Activated T-helper 17 cell treated with anti-CD3 and anti-CD28 coated beads, Interleukin-2, amount 50 U/mL, for 72 hours (primary cell): ENCODE measurements at regions not wholly inside any gene's neighbourhood (a gene's known extent, or its start where the extent isn't known, plus 50 kb on each side); places are given as distances from the start of the nearest gene placed in this dataset.

Experiments
- ATAC-seq: fragments of 150-1000 bp; cut with Tn5 transposase; replicated peaks from 2 replicates; pipeline ENCODE4 v1.10.0; 2021; ENCODE audit warnings: mild to moderate bottlenecking, moderate library complexity
- H3K27ac Mint-ChIP-seq: one replicate; pipeline ENCODE4 v1.8.0; 2022; ENCODE audit warnings: mixed read lengths
- H3K27me3 Mint-ChIP-seq: one replicate; pipeline ENCODE4 v1.8.0; 2022; ENCODE audit warnings: mixed read lengths
- H3K36me3 Mint-ChIP-seq: one replicate; pipeline ENCODE4 v1.8.0; 2022; ENCODE audit warnings: low read depth, mild to moderate bottlenecking, mixed read lengths
- H3K4me1 Mint-ChIP-seq: one replicate; pipeline ENCODE4 v1.8.0; 2022; ENCODE audit warnings: mixed read lengths
- H3K4me3 Mint-ChIP-seq: one replicate; pipeline ENCODE4 v1.8.0; 2022; ENCODE audit warnings: mild to moderate bottlenecking, mixed read lengths
- H3K9me3 Mint-ChIP-seq: one replicate; pipeline ENCODE4 v1.8.0; 2022; ENCODE audit warnings: mixed read lengths

GRCh38 chr7:13062631-13063030, 375.2 kb downstream of the ARL4A start:
- H3K27ac Mint-ChIP-seq, result no peak overlapping the region
- H3K4me1 Mint-ChIP-seq, result peaks cover 10% of the 10 kb centered on the region
- H3K27me3 Mint-ChIP-seq, result peaks cover 3% of the 10 kb centered on the region
- ATAC-seq, result no peak
- H3K9me3 Mint-ChIP-seq, result no peaks in the 10 kb centered on the region
- H3K36me3 Mint-ChIP-seq, result no peaks in the 10 kb centered on the region
- H3K4me3 Mint-ChIP-seq, result no peak overlapping the region

DNA sequence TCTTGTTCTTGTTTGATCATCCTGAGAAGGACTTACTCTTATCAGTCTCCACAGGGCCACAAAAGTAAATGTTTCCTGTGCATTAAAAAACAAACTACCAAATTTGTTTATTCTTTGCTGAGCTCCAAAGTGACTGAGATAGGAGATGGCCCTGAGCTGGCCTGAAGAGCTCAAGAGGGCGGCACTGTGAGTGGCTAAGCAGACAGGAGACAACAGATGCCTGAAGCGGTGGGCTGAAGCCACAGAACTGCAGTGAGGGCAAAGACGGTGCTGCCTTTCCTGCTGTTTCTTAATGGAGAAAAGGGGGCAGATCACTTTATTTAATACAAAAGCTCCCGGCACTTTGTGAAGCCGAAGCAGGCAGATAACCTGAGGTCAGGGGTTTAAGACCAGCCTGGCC, 379.6 kb downstream of the ARL4A start:
- Mint-ChIP-seq H3K36me3 (no peaks in the 10 kb centered on the region), H3K4me1 (no peaks in the 10 kb centered on the region), H3K27ac (no peak overlapping the region), H3K9me3 (no peaks in the 10 kb centered on the region), H3K27me3 (peaks cover 3% of the 10 kb centered on the region), H3K4me3 (no peak overlapping the region)
- no peak for ATAC-seq

DNA sequence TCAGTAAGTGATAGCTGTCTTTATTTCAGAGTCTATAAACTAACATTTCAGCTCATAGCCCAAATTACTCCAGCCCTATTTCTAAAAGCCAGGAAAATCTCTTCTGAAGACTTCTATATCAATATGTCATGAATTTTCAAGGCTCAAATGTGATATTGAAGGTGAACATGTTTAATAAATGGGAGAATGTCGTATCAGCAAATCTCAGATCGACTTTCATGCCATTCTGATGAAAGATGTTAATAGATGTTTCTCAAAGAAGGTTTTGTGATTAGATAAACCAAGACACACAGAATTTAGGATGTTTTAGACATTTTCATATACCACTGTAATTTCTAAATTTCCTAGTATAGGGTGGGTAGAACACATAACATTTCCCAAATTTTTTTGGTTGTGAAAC, 380.6 kb downstream of the ARL4A start:
- H3K27ac Mint-ChIP-seq, result no peak overlapping the region
- no peaks in the 10 kb centered on the region for H3K36me3 Mint-ChIP-seq
- no peak for ATAC-seq
- peaks cover 3% of the 10 kb centered on the region for H3K27me3 Mint-ChIP-seq
- no peaks in the 10 kb centered on the region for H3K4me1 Mint-ChIP-seq
- H3K4me3 Mint-ChIP-seq, result no peak overlapping the region
- no peaks in the 10 kb centered on the region for H3K9me3 Mint-ChIP-seq

DNA sequence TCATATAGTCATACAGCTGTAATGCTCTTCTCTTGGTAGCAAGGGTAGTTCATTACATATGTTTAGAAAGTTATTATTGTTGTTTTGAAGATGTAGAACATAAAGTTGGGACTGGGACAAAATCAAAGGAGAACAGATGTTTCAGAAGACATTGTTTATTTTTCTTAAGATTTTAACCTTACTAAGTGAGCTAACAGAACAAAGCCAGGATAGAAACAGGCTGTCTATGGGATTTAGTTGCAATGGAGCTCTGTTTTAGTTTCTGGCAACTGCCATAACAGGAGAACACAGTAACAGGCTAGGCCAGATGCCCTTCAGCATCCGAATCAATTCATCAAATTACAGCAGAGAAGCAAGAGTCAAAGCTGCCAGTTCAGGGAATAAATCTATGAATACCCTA, 382.4 kb downstream of the ARL4A start:
- Mint-ChIP-seq H3K9me3 (no peaks in the 10 kb centered on the region), H3K27ac (no peak overlapping the region), H3K4me3 (no peak overlapping the region), H3K27me3 (no peaks in the 10 kb centered on the region), H3K36me3 (no peaks in the 10 kb centered on the region), H3K4me1 (no peaks in the 10 kb centered on the region)
- ATAC-seq, result no peak

- no peaks in the 10 kb centered on the region for H3K36me3 Mint-ChIP-seq
- ATAC-seq, result no peak
- no peaks in the 10 kb centered on the region for H3K27me3 Mint-ChIP-seq
- no peak overlapping the region for H3K4me3 Mint-ChIP-seq
- no peak overlapping the region for H3K27ac Mint-ChIP-seq
- no peaks in the 10 kb centered on the region for H3K9me3 Mint-ChIP-seq
- H3K4me1 Mint-ChIP-seq, result no peaks in the 10 kb centered on the region
These were observed 384.6 kb downstream of the ARL4A start for GRCh38 chr7:13072014-13072413.

GRCh38 chr7:13077466-13077865, 390.0 kb downstream of the ARL4A start:
- H3K27ac Mint-ChIP-seq, result no peak overlapping the region
- no peaks in the 10 kb centered on the region for H3K9me3 Mint-ChIP-seq
- H3K36me3 Mint-ChIP-seq, result no peaks in the 10 kb centered on the region
- peaks cover 4% of the 10 kb centered on the region for H3K27me3 Mint-ChIP-seq
- H3K4me1 Mint-ChIP-seq, result no peaks in the 10 kb centered on the region
- H3K4me3 Mint-ChIP-seq, result no peak overlapping the region
- ATAC-seq, result no peak

DNA sequence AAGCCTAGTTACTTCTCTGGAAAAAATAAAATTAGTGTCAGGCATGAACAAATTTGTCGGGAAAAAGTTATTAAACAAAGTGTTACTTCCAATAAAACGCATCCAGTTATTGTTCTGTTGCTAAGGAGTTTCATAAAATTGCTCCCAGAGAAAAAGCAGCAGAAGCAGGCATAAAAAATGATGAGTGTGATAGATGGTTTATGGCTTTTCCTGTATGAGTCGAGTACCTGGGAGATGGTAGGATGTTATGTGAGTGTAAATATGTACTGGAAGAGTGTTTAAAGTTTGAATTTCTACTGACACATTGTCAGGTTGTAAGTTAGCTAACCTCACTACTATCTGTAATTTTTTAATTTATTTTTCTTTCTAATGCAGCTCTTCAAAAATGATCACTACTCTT, 390.7 kb downstream of the ARL4A start:
- H3K27me3 Mint-ChIP-seq, result peaks cover 4% of the 10 kb centered on the region
- no peak for ATAC-seq
- H3K27ac Mint-ChIP-seq, result no peak overlapping the region
- H3K4me1 Mint-ChIP-seq, result no peaks in the 10 kb centered on the region
- H3K36me3 Mint-ChIP-seq, result no peaks in the 10 kb centered on the region
- H3K4me3 Mint-ChIP-seq, result no peak overlapping the region
- no peaks in the 10 kb centered on the region for H3K9me3 Mint-ChIP-seq

DNA sequence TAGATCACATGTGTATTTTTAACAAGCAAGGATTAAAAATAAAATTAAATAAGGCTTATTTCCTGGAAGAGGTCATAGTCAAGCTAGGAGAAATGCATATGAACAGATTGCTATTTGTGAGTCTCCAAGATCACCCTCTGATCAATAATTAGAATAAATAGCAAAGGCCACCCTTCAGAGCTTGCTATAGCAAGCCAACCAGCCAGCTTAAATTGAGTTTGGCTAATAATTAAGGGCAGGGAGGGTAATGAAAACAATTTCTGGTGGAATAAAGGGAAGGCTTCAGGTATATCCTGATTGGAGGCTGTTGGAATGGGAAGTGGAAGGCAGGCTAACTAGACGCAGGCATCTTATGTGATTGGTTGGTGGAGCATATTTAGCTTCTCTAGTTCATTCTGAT, 403.5 kb downstream of the ARL4A start:
- Mint-ChIP-seq H3K4me3 (no peak overlapping the region), H3K4me1 (no peaks in the 10 kb centered on the region), H3K27me3 (peaks cover 22% of the 10 kb centered on the region), H3K36me3 (no peaks in the 10 kb centered on the region), H3K9me3 (no peaks in the 10 kb centered on the region), H3K27ac (no peak overlapping the region)
- ATAC-seq, result no peak

DNA sequence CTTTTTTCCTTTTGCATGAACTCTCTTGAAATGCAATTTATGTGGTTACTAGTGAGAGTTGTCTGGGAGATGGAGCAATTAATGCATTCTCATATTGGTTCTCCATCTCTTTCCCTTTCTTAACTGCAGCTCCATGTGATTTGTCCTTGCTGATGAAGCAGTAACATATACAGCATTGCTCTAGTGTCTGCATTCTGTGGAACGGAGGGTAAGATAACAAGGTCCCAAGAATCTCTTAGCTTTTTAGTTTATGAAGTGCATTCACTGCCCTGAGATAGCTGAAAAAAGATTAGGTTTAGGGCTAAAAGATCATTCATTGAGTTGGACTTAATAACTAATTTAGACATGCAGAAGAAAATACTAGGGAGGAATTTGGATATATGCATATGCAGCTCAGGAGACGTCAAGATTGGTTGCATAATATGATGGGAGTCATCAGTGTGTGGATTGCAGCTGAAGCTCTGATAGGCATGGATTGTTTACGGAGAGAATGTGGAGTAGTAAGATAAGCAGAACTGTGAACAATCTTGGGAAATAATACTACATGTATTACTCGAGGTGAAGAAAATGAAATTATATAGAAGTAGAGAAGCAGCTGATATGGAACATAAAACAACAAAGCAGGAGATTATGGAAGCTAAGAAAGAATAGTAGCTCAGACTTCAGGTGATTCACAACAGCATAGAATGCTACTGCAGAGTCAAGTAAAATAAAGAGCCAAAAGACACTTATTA, 404.7 kb downstream of the ARL4A start:
- Mint-ChIP-seq H3K27me3 (peaks cover 26% of the 10 kb centered on the region), H3K27ac (no peak overlapping the region)
- no peak for ATAC-seq

GRCh38 chr7:13092708-13093005, 405.2 kb downstream of the ARL4A start:
- H3K36me3 Mint-ChIP-seq, result no peaks in the 10 kb centered on the region
- H3K4me1 Mint-ChIP-seq, result no peaks in the 10 kb centered on the region
- H3K9me3 Mint-ChIP-seq, result no peaks in the 10 kb centered on the region
- no peak for ATAC-seq
- no peak overlapping the region for H3K27ac Mint-ChIP-seq
- H3K4me3 Mint-ChIP-seq, result no peak overlapping the region
- H3K27me3 Mint-ChIP-seq, result peaks cover 26% of the 10 kb centered on the region

More for the DNA sequence above, 404.7 kb downstream of the ARL4A start:
- Mint-ChIP-seq H3K4me3 (no peak overlapping the region), H3K36me3 (no peaks in the 10 kb centered on the region), H3K4me1 (no peaks in the 10 kb centered on the region), H3K9me3 (no peaks in the 10 kb centered on the region)

- no peaks in the 10 kb centered on the region for H3K9me3 Mint-ChIP-seq
- no peak for ATAC-seq
- H3K36me3 Mint-ChIP-seq, result no peaks in the 10 kb centered on the region
- H3K27me3 Mint-ChIP-seq, result peaks cover 26% of the 10 kb centered on the region
- no peak overlapping the region for H3K4me3 Mint-ChIP-seq
- H3K27ac Mint-ChIP-seq, result no peak overlapping the region
- H3K4me1 Mint-ChIP-seq, result no peaks in the 10 kb centered on the region
These were observed 405.7 kb downstream of the ARL4A start for GRCh38 chr7:13093160-13093559.

GRCh38 chr7:13097499-13097898, 410.1 kb downstream of the ARL4A start:
- no peak for ATAC-seq
- no peak overlapping the region for H3K27ac Mint-ChIP-seq
- peaks cover 12% of the 10 kb centered on the region for H3K27me3 Mint-ChIP-seq
- no peaks in the 10 kb centered on the region for H3K4me1 Mint-ChIP-seq
- H3K4me3 Mint-ChIP-seq, result no peak overlapping the region
- no peaks in the 10 kb centered on the region for H3K9me3 Mint-ChIP-seq
- no peaks in the 10 kb centered on the region for H3K36me3 Mint-ChIP-seq

DNA sequence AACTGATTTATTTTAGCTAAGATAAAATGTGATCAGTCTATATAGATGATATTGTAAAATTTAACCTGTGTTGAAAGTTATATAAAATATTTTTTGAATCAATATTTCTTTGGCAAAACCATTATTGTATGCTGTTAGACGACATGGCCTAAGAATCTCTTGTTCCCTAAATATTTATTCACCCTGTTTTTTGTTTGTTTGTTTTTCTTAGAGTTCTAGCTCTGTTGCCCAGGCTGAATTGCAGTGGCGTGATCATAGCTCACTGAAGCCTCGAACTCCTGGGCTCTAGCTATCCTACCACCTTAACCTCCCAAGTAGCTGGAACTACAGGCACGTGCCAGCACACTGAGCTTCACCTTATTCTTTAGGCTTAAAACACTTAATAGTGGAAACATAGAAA, 410.7 kb downstream of the ARL4A start:
- Mint-ChIP-seq H3K27ac (no peak overlapping the region), H3K4me3 (no peak overlapping the region), H3K9me3 (no peaks in the 10 kb centered on the region), H3K36me3 (no peaks in the 10 kb centered on the region), H3K4me1 (no peaks in the 10 kb centered on the region), H3K27me3 (peaks cover 8% of the 10 kb centered on the region)
- ATAC-seq, result no peak

DNA sequence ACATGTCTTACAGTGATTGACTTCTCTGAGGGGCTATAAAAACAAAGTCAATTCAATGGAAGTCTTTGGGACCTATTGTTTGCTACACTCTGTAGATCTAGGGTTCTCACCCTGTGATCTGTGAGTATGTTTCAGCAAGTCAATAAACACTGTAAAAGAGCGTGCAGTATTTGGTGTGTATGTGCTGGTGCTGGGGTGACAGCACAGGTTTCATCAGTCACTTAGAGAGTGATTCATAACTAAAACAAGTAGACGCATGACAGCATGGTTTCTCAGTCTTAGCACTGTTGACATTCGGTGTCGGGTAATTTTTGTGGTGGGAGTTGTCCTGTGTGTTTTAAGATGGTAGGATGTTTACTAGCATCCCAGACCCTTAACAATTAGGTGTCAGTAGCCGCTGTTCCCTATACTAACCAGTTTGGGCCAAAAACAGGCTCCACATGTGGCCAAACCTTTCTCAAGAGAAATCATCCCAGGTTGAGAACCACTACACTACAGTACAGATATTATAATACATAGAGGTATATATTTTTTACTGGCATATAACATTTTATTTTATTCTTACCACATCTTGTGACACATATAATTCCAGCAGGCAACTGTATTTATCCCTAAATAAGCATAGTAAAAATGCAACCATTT, 411.8 kb downstream of the ARL4A start:
- H3K27me3 Mint-ChIP-seq, result peaks cover 8% of the 10 kb centered on the region
- H3K27ac Mint-ChIP-seq, result peak overlapping the region; percentile 52
- peaks cover 4% of the 10 kb centered on the region for H3K4me1 Mint-ChIP-seq
- no peaks in the 10 kb centered on the region for H3K36me3 Mint-ChIP-seq
- H3K9me3 Mint-ChIP-seq, result no peaks in the 10 kb centered on the region
- H3K4me3 Mint-ChIP-seq, result no peak overlapping the region
- peak; percentile 99 for ATAC-seq

GRCh38 chr7:13104128-13104527, 416.7 kb downstream of the ARL4A start:
- Mint-ChIP-seq H3K9me3 (no peaks in the 10 kb centered on the region), H3K36me3 (no peaks in the 10 kb centered on the region), H3K4me1 (peaks cover 5% of the 10 kb centered on the region), H3K27ac (no peak overlapping the region), H3K4me3 (no peak overlapping the region), H3K27me3 (no peaks in the 10 kb centered on the region)
- ATAC-seq, result peak; percentile 8
